NCI-H2107 treated with DMSO at 0.1 percent for 48 hours (cell line): ENCODE measurements at regions not wholly inside any gene's neighbourhood (a gene's known extent, or its start where the extent isn't known, plus 50 kb on each side); places are given as distances from the start of the nearest gene placed in this dataset.

Experiments used
- DNase-seq: peaks from one replicate; lab custom pipeline; 2025; ENCODE audit not compliant: unreplicated experiment; lab: John Stamatoyannopoulos, UW

DNA sequence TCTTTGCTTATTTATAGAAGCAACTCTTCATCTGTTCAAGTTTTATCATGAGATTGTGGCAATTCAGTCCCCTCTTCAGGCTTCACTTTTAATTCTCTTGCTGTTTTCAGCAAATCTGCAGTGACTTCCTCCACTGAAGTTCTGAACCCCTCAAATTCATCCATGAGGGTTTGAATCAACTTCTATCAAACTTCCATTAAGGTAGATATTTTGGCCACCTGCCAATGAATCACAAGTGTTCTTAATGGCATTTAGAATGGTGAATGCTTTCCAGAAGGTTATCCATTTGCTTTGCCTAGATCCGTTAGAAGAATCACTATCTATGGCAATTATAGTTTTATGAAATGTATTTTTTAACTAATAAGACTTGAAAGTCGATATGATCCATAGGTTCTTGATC lies 946.7 kb upstream of the B3GALT2 start:
- DNase-seq = no peak

DNA sequence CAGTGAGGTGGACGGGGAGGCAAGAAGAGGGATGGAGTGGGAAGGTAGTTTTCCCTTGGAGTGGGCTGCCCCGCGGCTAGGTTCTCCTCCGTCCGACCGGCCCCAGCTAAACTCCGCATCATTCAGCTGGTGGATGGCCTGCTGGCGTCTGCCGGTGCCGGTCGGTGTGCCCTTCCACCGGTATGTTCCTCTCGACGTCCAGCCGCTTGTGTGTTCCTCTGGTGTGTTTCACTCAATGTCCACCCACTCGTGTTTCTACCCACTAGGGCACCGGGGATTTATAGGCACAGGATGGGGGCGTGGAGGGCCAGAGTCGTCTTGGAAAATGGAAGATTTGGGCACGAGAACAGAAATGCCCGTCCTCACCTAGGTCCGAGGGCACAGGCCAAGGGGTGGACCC lies 931.7 kb upstream of the B3GALT2 start:
- no peak for DNase-seq

DNA sequence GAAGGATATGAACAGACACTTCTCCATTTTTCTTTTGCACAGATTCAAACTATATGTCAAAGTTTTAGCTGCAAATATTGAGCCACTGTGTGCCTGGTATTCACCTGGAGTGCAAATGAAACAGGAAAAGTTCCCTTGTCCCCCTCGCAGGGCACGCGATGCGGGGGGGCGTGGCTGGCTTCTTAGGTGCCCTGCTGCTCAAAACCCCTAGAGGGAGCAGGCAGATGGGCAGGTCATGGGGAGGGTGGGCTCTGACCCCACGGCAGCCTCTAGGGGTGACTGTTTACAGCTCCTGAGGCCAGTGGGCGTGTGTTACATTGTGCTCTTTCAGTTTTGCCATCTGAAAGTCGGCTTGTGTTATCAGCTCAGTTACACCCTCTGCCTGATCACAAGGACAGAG lies 931.2 kb upstream of the B3GALT2 start:
- no peak for DNase-seq

DNA sequence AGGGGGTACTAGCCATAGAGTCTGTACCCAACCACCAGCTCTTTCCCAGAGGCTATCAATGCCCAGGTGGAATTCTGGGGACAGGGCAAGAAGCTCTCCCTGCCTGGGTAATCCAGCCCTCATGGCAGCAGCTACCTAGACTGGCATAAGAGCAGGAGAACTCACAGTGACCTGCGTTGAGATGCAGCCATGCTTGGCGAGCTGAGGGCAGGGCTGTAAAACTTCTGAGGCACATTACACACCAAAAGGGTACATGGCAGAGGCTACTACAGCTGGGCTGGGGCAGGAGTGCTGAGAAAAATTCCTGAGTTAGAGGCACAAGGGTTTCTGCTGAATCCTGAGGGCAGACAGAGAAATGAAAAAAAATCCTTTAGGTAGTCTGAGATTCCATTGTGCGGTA lies 927.9 kb upstream of the B3GALT2 start:
- no peak for DNase-seq

DNA sequence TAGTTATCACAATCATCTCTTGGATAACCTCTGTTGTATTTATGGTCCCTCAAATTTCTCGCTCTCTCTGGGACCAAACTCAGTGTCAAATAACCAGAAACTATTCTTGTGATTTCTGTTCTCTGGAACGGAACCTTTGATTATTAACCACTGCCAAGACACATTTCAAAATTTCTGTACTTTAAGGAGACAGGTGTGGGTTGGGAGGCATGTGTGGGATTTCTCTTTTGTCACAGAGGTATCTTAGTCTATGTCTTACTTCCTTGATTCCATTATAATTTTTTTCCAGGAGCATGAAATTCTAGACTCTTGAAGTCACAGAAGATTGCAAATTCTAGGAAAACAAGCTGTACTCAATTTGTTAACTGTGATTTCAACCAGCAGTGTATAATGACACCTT lies 919.0 kb upstream of the B3GALT2 start:
- no peak for DNase-seq

DNA sequence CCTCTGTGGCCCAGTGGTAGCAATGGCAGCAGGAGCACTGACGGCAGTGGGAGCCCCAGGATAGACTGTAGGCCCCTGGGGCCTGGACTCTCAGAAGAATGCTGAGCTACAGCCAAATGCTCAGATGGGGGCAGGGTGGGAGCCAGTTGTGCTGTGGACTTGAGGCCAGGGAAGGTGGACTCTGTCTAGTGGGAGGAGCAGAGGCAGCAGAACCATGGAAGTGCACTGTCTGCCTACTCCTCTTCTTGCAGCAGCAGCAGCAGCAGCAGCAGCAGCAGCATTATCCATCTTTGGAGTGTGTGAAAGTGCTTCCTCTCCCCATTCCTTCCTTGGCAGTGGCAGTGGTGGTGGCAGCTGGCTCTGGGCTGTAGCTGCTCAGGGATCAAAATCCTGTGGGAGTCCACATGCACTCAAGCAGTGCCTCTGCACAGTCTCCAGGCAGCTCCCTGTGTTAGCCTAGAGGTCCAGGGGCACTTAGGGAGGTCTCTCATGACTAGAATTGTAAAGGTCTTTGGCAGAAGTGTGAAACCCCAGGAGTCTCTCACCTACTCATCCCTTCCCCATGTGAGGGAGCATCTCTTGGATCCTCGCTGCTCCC lies 917.9 kb upstream of the B3GALT2 start:
- no peak for DNase-seq

DNA sequence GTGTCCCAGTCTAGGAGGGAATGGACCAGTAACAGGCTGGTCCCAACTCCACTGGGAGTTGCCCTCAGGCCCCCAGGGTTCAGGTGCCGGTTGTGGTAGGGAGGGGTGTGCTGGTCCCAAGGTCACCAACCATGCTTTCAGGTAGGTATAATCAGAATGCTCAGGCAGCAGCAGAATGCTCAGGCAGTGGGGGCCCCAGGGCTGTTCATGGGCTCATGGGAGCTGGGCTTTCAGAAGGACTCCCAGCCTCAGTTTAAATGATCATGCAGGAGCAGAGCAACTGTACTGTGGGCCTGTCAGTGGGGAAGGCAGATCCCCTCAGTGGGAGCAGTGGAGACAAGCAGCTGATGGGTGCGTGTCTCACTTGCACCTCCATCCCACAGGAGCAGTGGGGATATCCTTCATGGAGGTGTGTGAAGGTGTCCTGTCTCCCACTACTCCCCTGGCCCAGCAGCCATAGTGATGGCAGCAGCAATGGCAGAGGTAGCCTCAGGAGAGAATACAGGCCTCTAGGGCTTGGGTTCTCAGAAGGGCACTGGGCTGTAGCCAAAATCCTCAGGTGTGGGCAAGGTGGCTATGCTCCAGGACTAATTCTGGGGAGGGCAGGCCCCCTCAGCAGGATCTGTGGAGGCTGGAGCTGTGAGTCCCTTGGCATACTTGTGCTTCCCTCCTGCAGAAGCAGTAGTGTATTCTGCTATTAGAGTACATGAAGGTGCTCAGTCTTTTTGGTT lies 917.3 kb upstream of the B3GALT2 start:
- no peak for DNase-seq

DNA sequence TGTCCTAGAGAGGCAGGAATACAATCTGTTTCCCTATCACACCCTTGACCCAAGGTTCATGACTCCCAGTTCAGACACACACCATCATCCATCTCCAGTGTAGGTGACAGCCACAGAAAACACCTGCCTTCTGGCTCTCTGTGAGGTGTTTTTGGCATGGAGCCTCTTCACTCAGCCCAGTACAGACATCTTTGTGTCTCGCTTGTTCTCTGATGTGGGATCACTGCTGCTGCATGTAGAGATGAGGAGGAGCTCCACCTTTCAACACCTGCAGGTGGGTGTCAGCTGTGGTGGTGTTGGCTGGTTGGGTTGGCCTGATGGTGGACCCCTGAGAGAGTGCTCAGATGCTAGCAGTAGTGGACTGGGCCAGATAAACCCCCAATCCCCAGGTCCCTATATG lies 916.7 kb upstream of the B3GALT2 start:
- no peak for DNase-seq

DNA sequence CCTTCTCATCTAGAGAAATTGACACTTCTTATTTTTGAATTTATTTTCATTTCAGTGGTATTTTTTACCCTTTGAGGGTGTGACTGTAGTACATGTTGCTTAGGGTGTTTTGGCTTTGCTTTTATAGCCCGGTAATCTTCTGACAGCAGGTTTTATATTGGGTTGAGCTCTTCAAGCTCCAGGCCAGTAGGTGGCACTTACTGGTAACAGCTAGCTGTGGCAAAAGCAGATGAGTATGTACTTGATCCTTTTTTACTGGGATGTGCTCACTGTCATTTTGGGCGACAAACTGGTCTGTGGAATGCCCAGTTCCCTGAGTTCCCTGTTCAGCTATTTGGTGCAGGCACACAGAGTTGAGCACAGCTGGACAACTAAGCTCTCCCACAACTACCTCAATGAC lies 916.2 kb upstream of the B3GALT2 start:
- no peak for DNase-seq

DNA sequence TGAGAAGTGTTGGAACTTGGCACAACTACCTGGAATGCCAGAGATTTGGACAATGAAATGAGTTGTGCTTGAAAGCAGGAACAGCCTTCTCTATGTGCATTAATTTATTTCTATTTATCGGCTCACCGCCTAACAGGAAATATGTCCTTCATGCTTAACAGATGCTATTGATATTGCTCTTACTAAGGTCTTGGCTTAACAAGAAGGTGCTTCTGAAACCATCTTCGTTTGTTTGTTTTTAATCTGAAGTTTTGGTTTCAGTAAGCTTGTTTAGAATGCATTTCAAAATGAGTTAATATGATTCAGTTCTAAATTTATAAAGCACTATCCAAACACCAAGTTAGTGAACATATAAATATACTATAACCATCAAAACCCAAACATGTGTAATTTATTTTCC lies 898.3 kb upstream of the B3GALT2 start:
- no peak for DNase-seq

DNA sequence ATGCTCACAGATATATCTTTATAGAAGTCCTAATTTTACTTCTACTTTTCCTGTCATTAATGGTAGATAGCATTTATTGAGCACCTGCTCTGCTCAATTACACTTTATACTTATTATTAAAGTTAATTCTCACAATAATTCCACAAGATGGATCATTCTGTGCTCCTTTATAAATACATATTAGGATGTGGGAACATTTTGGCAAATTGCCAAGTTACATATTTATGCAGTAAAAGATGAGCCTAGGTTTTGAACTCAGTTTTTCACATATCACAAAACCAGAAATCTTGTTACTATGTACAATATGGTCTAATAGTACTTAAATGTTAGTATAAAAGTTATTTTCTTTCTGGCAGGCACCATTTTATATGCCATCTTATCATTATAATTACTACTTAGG lies 895.0 kb upstream of the B3GALT2 start:
- DNase-seq = no peak

DNA sequence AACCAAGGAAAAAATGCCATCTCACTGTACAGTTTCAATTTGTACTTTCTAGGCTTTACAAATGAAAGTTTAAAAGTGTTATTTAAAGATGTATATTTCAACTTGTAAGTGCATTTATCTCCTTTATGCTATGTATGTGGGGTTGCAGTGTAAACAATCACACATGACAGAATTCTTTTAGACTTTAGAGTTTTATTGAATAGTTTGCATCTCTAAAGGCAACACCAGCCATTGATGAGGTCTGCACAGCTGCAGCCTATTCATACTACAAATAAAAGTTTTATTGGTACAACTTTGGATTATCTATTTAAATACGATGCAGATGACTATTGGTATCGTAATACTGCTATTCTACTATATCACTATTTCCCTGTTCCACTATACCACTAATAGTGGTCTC lies 894.4 kb upstream of the B3GALT2 start:
- no peak for DNase-seq

DNA sequence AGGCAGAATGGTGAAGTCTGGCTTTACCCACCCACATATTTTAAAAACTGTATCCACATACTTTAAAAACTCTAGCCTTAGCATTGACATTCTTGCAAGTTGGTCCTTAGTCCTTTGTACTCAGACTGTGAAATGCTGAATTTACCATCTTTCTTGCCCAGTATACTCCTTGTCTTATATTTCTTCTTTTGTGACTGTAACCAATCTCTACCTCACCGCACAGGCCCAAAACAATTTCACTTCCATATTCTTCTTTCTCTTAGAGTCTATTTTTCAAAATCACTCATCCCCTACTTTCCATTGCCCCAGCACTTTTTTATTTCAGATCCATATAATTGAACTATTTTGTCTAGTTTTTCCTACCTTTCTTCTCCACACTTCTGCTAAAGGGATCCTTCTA lies 892.4 kb upstream of the B3GALT2 start:
- DNase-seq = no peak

DNA sequence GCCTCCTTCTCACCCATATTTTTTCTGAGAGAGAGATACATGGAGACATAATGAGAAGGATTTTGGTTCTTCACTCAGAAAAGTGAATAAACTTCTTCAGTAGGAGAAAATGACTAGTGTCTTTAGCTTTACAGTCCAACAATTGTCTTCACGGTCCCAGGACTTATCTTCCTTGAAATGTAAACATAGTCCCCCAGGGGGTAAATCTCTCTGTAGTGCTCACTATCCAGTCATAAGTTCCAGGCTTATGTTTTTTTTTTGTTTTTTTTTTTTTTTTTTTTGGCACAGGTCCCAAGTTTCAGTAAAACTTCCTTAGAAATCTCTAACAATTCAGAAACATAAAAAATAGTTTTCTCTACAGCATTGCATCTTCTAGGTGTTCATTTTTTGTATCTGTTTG lies 890.2 kb upstream of the B3GALT2 start:
- no peak for DNase-seq

DNA sequence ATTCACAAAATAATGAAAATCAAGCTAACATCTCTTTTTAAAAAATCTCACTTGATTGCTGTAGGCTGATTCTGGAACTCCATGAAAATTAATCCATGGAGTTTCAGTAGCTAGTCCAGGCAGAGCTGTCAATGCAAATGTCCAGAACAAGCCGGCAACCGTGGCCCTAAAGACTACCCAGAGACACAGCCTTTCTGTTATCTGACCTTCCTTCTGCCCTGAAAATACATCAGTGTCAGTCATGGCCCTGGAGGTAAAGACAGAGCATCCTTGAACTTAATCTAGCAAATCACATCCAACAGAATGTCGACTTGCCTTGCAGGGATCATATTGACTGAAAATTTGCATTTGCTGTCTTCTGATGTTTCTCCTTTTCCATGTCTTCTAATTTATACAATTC lies 887.4 kb upstream of the B3GALT2 start:
- DNase-seq = no peak

DNA sequence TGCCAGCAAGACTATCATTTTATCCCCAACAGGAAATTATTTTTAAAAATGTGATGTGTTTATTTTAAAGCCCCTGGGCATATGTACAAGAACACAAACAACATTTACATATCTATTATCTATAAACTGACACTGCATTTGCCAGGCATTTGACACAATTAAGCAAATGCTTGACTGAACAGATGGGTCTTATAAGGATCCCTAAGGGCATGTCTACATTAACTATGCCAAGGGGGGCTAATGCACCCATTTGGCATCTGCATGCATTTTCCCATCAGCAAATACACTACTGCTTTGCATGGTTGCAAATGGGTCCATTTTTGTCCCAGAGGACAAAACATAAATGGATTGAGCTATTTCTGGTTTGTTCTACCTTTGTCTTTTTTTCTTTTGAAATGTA lies 884.8 kb upstream of the B3GALT2 start:
- DNase-seq = no peak

DNA sequence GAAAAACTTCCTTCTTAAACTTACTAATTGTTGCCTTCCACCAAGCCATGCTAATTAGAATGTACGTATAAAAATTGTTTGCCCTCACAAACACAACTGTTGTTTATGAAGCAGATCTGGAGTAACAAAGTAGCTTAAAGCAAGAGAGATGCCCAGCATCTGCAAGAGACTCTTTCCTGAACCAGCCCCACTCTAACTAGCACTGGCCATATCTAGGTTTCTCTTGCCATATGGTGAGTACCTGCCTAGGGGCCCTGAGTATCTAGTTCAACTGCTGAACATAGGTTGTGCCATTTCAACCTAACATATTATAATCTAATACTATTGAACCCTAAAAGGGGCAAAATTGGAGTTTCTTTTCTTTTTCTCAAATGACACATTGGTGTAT lies 883.4 kb upstream of the B3GALT2 start:
- no peak for DNase-seq

DNA sequence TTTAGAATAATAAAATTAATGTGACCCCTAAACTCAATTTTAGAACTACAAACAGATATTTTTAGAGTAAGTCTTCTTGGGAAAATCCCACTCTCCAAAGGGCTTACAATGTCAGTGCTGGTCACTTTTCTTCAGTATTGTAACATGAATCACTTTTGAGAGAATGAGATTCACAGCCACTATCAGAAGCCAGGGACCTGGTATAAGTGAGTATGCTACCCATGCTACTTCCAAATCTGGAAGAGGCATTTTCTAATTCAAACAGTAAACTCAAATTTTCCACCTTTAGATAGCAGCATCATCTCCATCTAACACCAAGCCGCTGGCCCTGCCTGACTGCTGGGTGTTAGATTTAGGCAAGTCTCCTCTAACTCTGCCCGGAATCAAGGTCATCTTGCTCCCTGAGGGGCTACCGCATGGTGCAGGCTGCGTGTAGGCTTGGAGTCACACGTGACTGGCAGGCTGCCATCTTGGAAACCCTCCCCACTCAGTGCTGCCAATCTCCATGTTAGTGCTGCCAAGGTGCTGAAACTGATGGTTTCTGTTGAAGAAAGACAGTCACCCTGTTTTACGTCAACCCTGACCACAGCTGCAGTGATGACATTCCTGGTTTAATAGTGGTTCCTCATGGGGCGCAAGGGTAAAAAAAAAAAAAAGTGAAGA lies 882.9 kb upstream of the B3GALT2 start:
- no peak for DNase-seq

DNA sequence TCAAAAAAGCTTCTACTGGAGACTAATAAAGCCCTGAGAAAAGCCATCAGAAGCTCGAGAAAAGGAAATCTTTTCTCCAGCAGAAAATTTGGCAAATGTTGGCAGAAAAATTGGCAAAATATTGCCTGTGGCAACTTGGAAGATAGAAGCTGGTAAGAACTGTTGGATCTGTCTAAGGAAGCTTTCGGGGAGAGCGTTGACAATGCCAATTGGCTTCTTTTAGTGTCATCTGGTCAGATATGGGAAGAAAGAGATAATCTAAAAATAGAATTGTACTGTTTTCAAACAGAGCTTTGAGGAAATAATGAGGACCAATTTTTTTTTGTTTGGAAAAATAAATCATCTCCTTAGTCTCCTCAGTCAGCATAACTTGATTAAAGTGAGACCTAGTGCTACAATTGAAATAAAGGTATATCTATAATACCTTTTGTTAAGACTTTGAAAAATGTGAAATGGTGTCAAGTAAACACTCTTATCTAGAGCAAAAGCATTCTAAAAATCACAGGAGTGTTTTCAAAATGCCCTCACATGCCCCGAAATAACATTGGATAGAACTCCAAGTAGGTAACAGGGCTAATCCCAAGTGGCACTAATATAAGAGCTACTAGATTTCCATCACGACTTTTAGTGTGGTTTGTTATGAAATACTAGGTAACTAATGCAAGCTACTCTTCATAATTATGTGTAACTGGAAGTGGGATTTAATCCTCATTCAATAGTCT lies 882.2 kb upstream of the B3GALT2 start:
- DNase-seq = no peak

DNA sequence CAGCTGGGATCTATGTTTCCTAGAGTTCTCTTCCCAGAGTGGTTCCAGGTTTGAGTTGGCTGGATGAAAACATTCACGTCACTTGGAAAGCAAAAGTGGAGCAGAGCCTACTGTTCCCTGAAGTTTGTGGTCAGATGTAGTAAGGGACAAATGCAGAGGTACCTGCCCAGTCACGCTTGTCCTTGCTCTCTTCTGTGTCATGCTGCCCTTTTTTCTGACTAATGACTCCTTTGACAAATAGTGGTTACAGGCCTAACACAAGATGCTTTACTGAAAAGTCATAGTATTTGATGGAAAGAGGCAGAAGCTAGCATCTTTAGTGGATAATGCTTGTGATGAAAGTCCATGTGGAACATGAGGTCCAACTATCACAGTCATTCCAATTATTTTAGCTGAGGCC lies 881.4 kb upstream of the B3GALT2 start:
- no peak for DNase-seq

DNA sequence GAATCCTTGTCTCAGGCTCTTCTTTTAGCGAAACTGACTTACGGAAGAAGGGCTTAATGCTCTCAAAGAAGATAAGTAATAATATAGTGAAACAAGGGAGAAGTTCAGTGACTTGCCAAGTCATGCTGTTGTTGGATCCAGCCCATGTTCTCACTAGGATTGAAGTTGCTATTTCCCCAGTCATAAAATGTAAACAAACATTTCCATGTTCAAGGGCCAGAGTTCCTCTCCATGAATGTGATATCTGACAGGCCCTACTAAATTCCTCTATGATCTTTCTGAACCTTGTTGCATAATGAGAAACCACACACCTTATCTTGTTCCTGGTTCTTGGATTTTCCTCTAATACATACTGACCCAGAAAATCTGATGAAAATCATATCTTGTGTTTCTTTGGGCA lies 876.5 kb upstream of the B3GALT2 start:
- DNase-seq = no peak

DNA sequence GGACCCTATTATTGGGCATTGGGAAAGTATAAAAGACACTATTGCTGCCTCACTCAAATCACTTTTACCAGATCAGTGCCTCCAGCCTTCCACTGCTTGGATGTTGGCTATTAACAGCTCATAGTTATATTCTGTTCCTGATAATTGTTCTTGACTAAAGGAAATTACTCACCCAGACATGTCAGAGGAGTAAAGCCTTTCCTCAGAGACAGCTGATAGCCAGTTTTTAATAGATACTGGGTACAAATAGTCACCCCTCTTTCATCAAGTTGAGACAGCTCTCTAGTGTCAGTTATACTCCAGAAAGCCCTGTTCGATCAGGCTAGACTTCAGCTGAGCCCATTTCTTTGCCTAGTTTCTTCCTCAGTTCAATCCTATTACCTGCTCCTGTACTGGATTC lies 876.1 kb upstream of the B3GALT2 start:
- no peak for DNase-seq
